H9 (cell line): ENCODE measurements at regions not wholly inside any gene's neighbourhood (a gene's known extent, or its start where the extent isn't known, plus 50 kb on each side); places are given as distances from the start of the nearest gene placed in this dataset.

Experiments
- DNase-seq: peaks from one replicate; pipeline ENCODE4 v3.0.0-alpha.2; 2017
- H2AFZ ChIP-seq: one replicate; pipeline ENCODE4 v1.6.1; 2013; ENCODE audit warnings: mild to moderate bottlenecking, low read length, control low read depth, moderate library complexity
- H2AK5ac ChIP-seq: 2 replicates; pipeline ENCODE4 v1.6.1; 2013; ENCODE audit warnings: low read length, control low read depth, mixed read lengths; ENCODE audit not compliant: insufficient read length
- H2BK120ac ChIP-seq: one replicate; pipeline ENCODE4 v1.6.1; 2013; ENCODE audit warnings: low read depth, mild to moderate bottlenecking, low read length, control low read depth, inconsistent platforms; ENCODE audit not compliant: poor library complexity, severe bottlenecking
- H2BK12ac ChIP-seq: 2 replicates; pipeline ENCODE4 v1.6.1; 2013; ENCODE audit warnings: low read length, control low read depth, mixed read lengths, low read depth; ENCODE audit not compliant: insufficient read length
- H2BK15ac ChIP-seq: 2 replicates; pipeline ENCODE4 v1.6.1; 2013; ENCODE audit warnings: low read depth, low read length, control low read depth
- H2BK20ac ChIP-seq: one replicate; pipeline ENCODE4 v1.6.1; 2013; ENCODE audit warnings: low read depth, mild to moderate bottlenecking, low read length, control low read depth, inconsistent platforms; ENCODE audit not compliant: poor library complexity, severe bottlenecking
- H2BK5ac ChIP-seq: 2 replicates; pipeline ENCODE4 v1.6.1; 2013; ENCODE audit warnings: low read length, control low read depth, mixed read lengths; ENCODE audit not compliant: insufficient read length
- H3K14ac ChIP-seq: 2 replicates; pipeline ENCODE4 v1.6.1; 2013; ENCODE audit warnings: low read length, control low read depth; ENCODE audit not compliant: insufficient read depth
- H3K18ac ChIP-seq: 2 replicates; pipeline ENCODE4 v1.6.1; 2013; ENCODE audit warnings: low read depth, mild to moderate bottlenecking, mixed read lengths, low read length, control low read depth; ENCODE audit not compliant: insufficient read length
- H3K23ac ChIP-seq: 2 replicates; pipeline ENCODE4 v1.6.1; 2013; ENCODE audit warnings: low read length, control low read depth, mixed read lengths, low read depth; ENCODE audit not compliant: insufficient read length
- H3K23me2 ChIP-seq: 2 replicates; pipeline ENCODE4 v1.6.1; 2013; ENCODE audit warnings: low read depth, mild to moderate bottlenecking, mixed read lengths, low read length, control low read depth; ENCODE audit not compliant: insufficient read length, poor library complexity, severe bottlenecking
- H3K27ac ChIP-seq: 2 replicates; pipeline ENCODE4 v1.5.1; 2013; ENCODE audit warnings: low read length, control low read depth, mixed read lengths, low read depth; ENCODE audit not compliant: insufficient read length
- H3K27me3 ChIP-seq: 2 replicates; pipeline ENCODE4 v1.6.1; 2013; ENCODE audit warnings: low read length, control low read depth, inconsistent platforms; ENCODE audit not compliant: insufficient read depth
- H3K4ac ChIP-seq: 2 replicates; pipeline ENCODE4 v1.6.1; 2013; ENCODE audit warnings: low read depth, mild to moderate bottlenecking, control low read depth, inconsistent platforms, low read length, moderate library complexity
- H3K4me1 ChIP-seq: 2 replicates; pipeline ENCODE4 v1.6.1; 2013; ENCODE audit warnings: low read length, control low read depth, inconsistent platforms; ENCODE audit not compliant: insufficient read depth
- H3K4me2 ChIP-seq: 2 replicates; pipeline ENCODE4 v1.6.1; 2013; ENCODE audit warnings: low read length, control low read depth, mixed read lengths; ENCODE audit not compliant: insufficient read length, insufficient read depth
- H3K56ac ChIP-seq: 2 replicates; pipeline ENCODE4 v1.6.1; 2013; ENCODE audit warnings: low read depth, mild to moderate bottlenecking, mixed read lengths, low read length, control low read depth; ENCODE audit not compliant: insufficient read length
- H3K79me1 ChIP-seq: 2 replicates; pipeline ENCODE4 v1.6.1; 2013; ENCODE audit warnings: low read depth, mild to moderate bottlenecking, moderate library complexity, low read length, control low read depth, inconsistent platforms; ENCODE audit not compliant: insufficient read depth, poor library complexity, severe bottlenecking
- H3K79me2 ChIP-seq: 2 replicates; pipeline ENCODE4 v1.6.1; 2013; ENCODE audit warnings: low read length, control low read depth, inconsistent platforms; ENCODE audit not compliant: insufficient read depth
- H3K9ac ChIP-seq: 2 replicates; pipeline ENCODE4 v1.6.1; 2013; ENCODE audit warnings: low read length, control low read depth, mixed read lengths; ENCODE audit not compliant: insufficient read length; ENCODE audit errors: extremely low read depth
- H3K9me3 ChIP-seq: one replicate; pipeline ENCODE4 v1.6.1; 2013; ENCODE audit warnings: low read depth, low read length, inconsistent platforms; ENCODE audit not compliant: control insufficient read depth
- H3T11ph ChIP-seq: one replicate; pipeline ENCODE4 v1.6.1; 2013; ENCODE audit warnings: mild to moderate bottlenecking, low read length, control low read depth, inconsistent platforms
- H4K20me1 ChIP-seq: one replicate; pipeline ENCODE4 v1.6.1; 2013; ENCODE audit not compliant: control insufficient read depth, insufficient read length, insufficient read depth
- H4K5ac ChIP-seq: 2 replicates; pipeline ENCODE4 v1.6.1; 2013; ENCODE audit warnings: low read depth, mild to moderate bottlenecking, mixed read lengths, low read length, control low read depth; ENCODE audit not compliant: insufficient read length
- H4K8ac ChIP-seq: replicated peaks from 2 replicates; pipeline ENCODE4 v1.6.1; 2013; ENCODE audit warnings: low read length, control low read depth, mixed read lengths, low read depth; ENCODE audit not compliant: insufficient read length
- H4K91ac ChIP-seq: 2 replicates; pipeline ENCODE4 v1.6.1; 2013; ENCODE audit warnings: low read depth, mild to moderate bottlenecking, moderate library complexity, mixed read lengths, low read length, control low read depth; ENCODE audit not compliant: insufficient read length
- H3K27ac Mint-ChIP-seq, 3 experiments: 2 replicates in 2 of 3; 3 replicates in 1 of 3; pipeline ENCODE4 v1.8.0; 2020 to 2021; ENCODE audit warnings: mixed read lengths in 3 of 3, mild to moderate bottlenecking in 1 of 3, moderate library complexity in 1 of 3
- H3K27me3 Mint-ChIP-seq: 2 replicates; pipeline ENCODE4 v1.8.0; 2021; ENCODE audit warnings: low read depth, mild to moderate bottlenecking, moderate library complexity, mixed read lengths
- H3K36me3 Mint-ChIP-seq, 3 experiments: 2 replicates in 2 of 3; 3 replicates in 1 of 3; pipeline ENCODE4 v1.8.0; 2020 to 2021; ENCODE audit warnings: low read depth in 3 of 3, mixed read lengths in 3 of 3; ENCODE audit not compliant: insufficient read depth in 1 of 3
- H3K4me1 Mint-ChIP-seq, 2 experiments: 2 replicates each; pipeline ENCODE4 v1.8.0; 2020; ENCODE audit warnings: mixed read lengths in 2 of 2
- H3K4me3 Mint-ChIP-seq, 2 experiments: 2 replicates in 1 of 2; 3 replicates in 1 of 2; pipeline ENCODE4 v1.8.0; 2020 to 2021; ENCODE audit warnings: mild to moderate bottlenecking in 2 of 2, mixed read lengths in 2 of 2, moderate library complexity in 1 of 2
- H3K9me3 Mint-ChIP-seq, 2 experiments: 2 replicates in 1 of 2; 3 replicates in 1 of 2; pipeline ENCODE4 v1.8.0; 2020; ENCODE audit warnings: mild to moderate bottlenecking in 2 of 2, mixed read lengths in 2 of 2, moderate library complexity in 1 of 2
- WGBS: extraction: QIAGEN DNeasy Blood & Tissue Kit; methylation state at CpG from one replicate; pipeline ENCODE4 v1.1.7; 2013; ENCODE audit warnings: missing lambda C conversion rate, low lambda C conversion rate, mixed read lengths; ENCODE audit not compliant: insufficient read length; ENCODE audit errors: extremely low coverage; 5-methylcytosine and 5-hydroxymethylcytosine counted together
- TF ChIP-seq, protein P1 (sequence below): fragments of 200-600 bp; sonication (generic); conservative IDR thresholded peaks from 3 replicates; pipeline ENCODE4 v1.8.0; 2021; ENCODE audit warnings: antibody characterized with exemption, mild to moderate bottlenecking

DNA sequence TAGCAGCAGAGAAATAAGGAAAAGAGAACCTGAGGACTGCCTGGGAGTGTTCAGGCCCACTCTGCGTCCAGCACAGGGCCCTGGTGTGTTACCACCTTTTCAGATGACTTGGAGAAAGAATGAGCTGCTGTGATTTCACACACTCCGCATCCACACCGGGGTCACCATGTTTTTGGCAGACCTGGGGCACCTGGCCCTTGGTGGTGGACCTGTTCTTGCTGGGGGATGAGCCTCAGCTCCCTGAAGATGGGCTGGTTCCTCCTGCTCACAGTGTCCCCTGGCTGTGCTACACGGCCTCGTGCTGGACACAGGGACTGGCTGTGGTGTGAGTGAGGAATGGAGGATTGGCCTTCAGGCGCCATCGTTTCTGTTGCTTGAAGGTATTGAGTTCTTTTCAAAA, 1381.4 kb downstream of the TBC1D22A start:
- Histone ChIP-seq H2BK120ac (no peak overlapping the region), H3K4me1 (peaks cover 5% of the 10 kb centered on the region; the same call in 1 of the 2 replicates), H3K79me2 (no peaks in the 10 kb centered on the region), H2BK20ac (no peak overlapping the region), H3K79me1 (no peaks in the 10 kb centered on the region), H3K27ac (no peak overlapping the region), H3K23me2 (no peaks in the 10 kb centered on the region), H2BK15ac (no peak overlapping the region), H3K23ac (no peak overlapping the region), H3K14ac (no peak overlapping the region), H4K91ac (no peak overlapping the region), H3K4me2 (no peak overlapping the region), H4K8ac (no peak overlapping the region), H3K27me3 (no peaks in the 10 kb centered on the region), H2BK12ac (no peak overlapping the region), H3K9ac (no peak overlapping the region), H3K9me3 (no peaks in the 10 kb centered on the region), H4K20me1 (peaks cover 4% of the 10 kb centered on the region), H4K5ac (no peak overlapping the region), H2BK5ac (no peak overlapping the region), H3K18ac (no peak overlapping the region), H3T11ph (no peak overlapping the region), H3K56ac (no peak overlapping the region), H2AFZ (no peak overlapping the region), H3K4ac (no peak overlapping the region), H2AK5ac (no peak overlapping the region)
- TF ChIP-seq, protein P1, sequence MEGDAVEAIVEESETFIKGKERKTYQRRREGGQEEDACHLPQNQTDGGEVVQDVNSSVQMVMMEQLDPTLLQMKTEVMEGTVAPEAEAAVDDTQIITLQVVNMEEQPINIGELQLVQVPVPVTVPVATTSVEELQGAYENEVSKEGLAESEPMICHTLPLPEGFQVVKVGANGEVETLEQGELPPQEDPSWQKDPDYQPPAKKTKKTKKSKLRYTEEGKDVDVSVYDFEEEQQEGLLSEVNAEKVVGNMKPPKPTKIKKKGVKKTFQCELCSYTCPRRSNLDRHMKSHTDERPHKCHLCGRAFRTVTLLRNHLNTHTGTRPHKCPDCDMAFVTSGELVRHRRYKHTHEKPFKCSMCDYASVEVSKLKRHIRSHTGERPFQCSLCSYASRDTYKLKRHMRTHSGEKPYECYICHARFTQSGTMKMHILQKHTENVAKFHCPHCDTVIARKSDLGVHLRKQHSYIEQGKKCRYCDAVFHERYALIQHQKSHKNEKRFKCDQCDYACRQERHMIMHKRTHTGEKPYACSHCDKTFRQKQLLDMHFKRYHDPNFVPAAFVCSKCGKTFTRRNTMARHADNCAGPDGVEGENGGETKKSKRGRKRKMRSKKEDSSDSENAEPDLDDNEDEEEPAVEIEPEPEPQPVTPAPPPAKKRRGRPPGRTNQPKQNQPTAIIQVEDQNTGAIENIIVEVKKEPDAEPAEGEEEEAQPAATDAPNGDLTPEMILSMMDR: no peak
- no peak overlapping the region for H3K27ac Mint-ChIP-seq
- H3K4me1 Mint-ChIP-seq: peaks cover 20 to 30% of the 10 kb centered on the region in 2 experiments
- peaks cover 57% of the 10 kb centered on the region for H3K27me3 Mint-ChIP-seq
- H3K9me3 Mint-ChIP-seq: peaks cover 0 to 6% of the 10 kb centered on the region in 2 experiments; a peak in 2 of 5 replicates
- no peaks in the 10 kb centered on the region; a peak in 1 of 7 replicates for H3K36me3 Mint-ChIP-seq
- no peak for DNase-seq
- H3K4me3 Mint-ChIP-seq: no peak overlapping the region
- no CpG with 5 or more reads among the region's 7 CpGs for WGBS
